GM21619 (cell line): ENCODE measurements at regions not wholly inside any gene's neighbourhood (a gene's known extent, or its start where the extent isn't known, plus 50 kb on each side); places are given as distances from the start of the nearest gene placed in this dataset.

Source experiments
- ATAC-seq: cut with Tn5 transposase; IDR thresholded peaks from one replicate; pipeline ENCODE4 v1.9.1; 2021; ENCODE audit not compliant: unreplicated experiment

- ATAC-seq = no peak
Observed at GRCh38 chr21:43277481-43278351, 108.9 kb downstream of the CRYAA start.

GRCh38 chr21:43276811-43277210 lies 108.0 kb downstream of the CRYAA start:
- no peak for ATAC-seq

GRCh38 chr21:43275421-43276211 lies 106.8 kb downstream of the CRYAA start:
- ATAC-seq = no peak

DNA sequence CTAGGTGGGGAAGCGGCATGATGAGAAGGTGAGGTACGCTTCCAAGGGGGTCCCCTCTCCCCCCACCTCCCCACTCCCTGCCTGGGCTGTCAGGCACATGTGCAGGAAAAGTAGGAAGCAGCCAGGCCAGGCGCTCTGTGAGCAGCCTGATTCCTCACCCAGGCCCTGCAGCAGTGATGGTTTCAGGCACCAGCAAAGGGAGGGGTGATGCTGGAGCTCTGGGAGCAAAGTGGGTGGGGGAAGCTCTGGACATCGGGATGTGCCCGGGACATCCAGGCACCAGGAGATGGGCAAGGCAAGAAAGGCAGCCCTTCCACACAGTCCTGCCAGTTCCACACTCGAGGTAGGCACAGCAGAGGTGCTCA lies 106.1 kb downstream of the CRYAA start:
- no peak for ATAC-seq

GRCh38 chr21:43274022-43274945 lies 105.5 kb downstream of the CRYAA start:
- no peak for ATAC-seq

GRCh38 chr21:43273708-43274021 lies 104.9 kb downstream of the CRYAA start:
- ATAC-seq = no peak

GRCh38 chr21:43273016-43273707 lies 104.4 kb downstream of the CRYAA start:
- no peak for ATAC-seq

- ATAC-seq = no peak
Observed at GRCh38 chr21:43272591-43272990, 103.8 kb downstream of the CRYAA start.

- no peak for ATAC-seq
Observed at GRCh38 chr21:43271452-43272020, 102.7 kb downstream of the CRYAA start.

DNA sequence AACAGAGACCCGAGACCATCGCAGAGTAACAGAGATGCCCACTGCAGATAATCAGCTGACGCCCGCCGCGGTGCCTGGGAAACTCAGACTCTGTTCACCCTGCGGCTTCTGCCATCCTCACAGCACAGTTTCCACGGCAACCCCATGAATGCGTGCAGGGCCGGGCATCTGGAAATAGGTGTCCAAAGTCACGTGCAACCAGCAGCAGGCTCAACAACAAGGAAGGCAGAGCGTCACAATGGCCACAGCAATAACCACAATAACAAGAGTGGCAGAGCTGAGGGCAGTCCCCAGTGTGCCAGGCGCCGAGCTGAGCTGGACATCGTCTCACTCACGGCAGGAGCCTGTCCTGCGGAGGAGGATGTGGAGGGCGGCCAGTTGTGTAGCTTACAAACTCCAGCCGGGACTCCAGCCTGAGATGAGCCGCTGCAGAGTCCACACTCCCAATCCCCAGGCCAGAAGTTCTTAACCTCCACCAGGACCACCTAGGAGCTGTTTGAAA lies 102.0 kb downstream of the CRYAA start:
- no peak for ATAC-seq

DNA sequence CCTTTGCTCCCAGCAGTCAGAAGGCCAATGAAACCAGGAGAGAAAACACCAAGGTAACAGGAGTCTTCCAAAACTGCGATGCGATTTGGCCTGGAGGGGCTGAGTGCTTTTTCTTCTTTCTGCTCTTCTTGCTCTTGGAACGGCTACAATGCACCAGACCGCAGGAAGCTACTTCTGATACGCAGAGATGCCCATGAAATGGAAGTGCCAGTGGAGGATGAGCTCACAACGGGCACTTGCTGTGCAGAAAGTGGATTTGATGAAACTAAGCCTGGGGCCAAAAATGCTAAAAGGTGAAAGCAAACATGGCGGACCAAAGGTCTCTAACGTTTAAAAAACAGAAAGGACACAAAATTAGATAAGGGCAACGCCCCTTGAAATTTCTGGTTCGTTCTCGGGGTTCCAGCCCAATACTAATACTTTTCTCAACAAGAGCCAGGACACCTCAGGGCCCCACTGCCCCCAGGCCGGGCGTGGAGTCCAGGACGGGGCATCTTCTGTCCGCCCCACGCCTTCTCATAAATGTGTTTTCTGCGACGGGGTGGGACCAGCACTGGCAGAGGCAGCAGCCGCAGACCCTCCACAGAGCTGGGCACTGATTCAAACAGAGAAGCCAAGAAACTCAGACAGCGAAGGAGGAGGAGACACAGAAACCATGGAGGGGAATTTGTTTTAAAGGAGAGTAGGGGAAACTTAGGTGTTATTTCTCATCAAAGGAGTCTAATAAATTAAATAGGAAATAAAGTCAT lies 101.3 kb downstream of the CRYAA start:
- ATAC-seq = no peak

GRCh38 chr21:43269440-43269839 lies 100.6 kb downstream of the CRYAA start:
- ATAC-seq = no peak

GRCh38 chr21:43268804-43269186 lies 100.0 kb downstream of the CRYAA start:
- no peak for ATAC-seq

GRCh38 chr21:43268086-43268803 lies 99.4 kb downstream of the CRYAA start:
- no peak for ATAC-seq

GRCh38 chr21:43267391-43268085 lies 98.7 kb downstream of the CRYAA start:
- ATAC-seq = no peak

- no peak for ATAC-seq
Observed at GRCh38 chr21:43266534-43266933, 97.7 kb downstream of the CRYAA start.

GRCh38 chr21:43262427-43262826 lies 93.6 kb downstream of the CRYAA start:
- ATAC-seq = no peak
